GM23338 (cell line): ENCODE measurements at regions not wholly inside any gene's neighbourhood (a gene's known extent, or its start where the extent isn't known, plus 50 kb on each side); places are given as distances from the start of the nearest gene placed in this dataset.

Experiments
- ATAC-seq: fragments of 200-7000 bp; cut with Tn5 transposase; 3 replicates; pipeline ENCODE4 v1.9.1; 2020
- DNase-seq: peaks from one replicate; pipeline ENCODE4 v3.0.0-alpha.2; 2015; ENCODE audit warnings: low spot score
- H2AFZ ChIP-seq: fragments of 200-600 bp; sonication (generic); 2 replicates; pipeline ENCODE4 v1.8.0; 2016; ENCODE audit warnings: antibody characterized with exemption, mild to moderate bottlenecking, moderate library complexity
- H3F3A ChIP-seq: fragments of 200-600 bp; sonication (generic); replicated peaks from 2 replicates; pipeline ENCODE4 v1.8.0; 2017; ENCODE audit warnings: antibody characterized with exemption, mixed run types, low read depth
- H3K27ac ChIP-seq: fragments of 200-600 bp; sonication (generic); 2 replicates; pipeline ENCODE4 v1.6.1; 2016; ENCODE audit warnings: low read depth
- H3K27me3 ChIP-seq: fragments of 200-600 bp; sonication (generic); 2 replicates; pipeline ENCODE4 v1.8.0; 2016; ENCODE audit warnings: mild to moderate bottlenecking, mixed run types, moderate library complexity; ENCODE audit not compliant: insufficient read depth
- H3K36me3 ChIP-seq: fragments of 200-600 bp; sonication (generic); 2 replicates; pipeline ENCODE4 v1.8.0; 2016; ENCODE audit warnings: mild to moderate bottlenecking; ENCODE audit not compliant: insufficient read depth
- H3K4me1 ChIP-seq: fragments of 200-600 bp; sonication (generic); 2 replicates; pipeline ENCODE4 v1.8.0; 2016; ENCODE audit warnings: mild to moderate bottlenecking, moderate library complexity; ENCODE audit not compliant: insufficient read depth
- H3K4me2 ChIP-seq: fragments of 200-600 bp; sonication (generic); 2 replicates; pipeline ENCODE4 v1.7.1; 2017; ENCODE audit warnings: mixed run types
- H3K4me3 ChIP-seq: fragments of 200-600 bp; sonication (generic); 2 replicates; pipeline ENCODE4 v1.6.1; 2016; ENCODE audit warnings: mixed run types
- H3K79me2 ChIP-seq: fragments of 200-600 bp; sonication (generic); replicated peaks from 2 replicates; pipeline ENCODE4 v1.8.0; 2017; ENCODE audit warnings: mild to moderate bottlenecking; ENCODE audit not compliant: insufficient read depth
- H3K9me2 ChIP-seq: fragments of 200-600 bp; sonication (generic); 2 replicates; pipeline ENCODE4 v1.8.0; 2017; ENCODE audit not compliant: insufficient read depth
- H4K20me1 ChIP-seq: fragments of 200-600 bp; sonication (generic); replicated peaks from 2 replicates; pipeline ENCODE4 v1.8.0; 2017; ENCODE audit warnings: mild to moderate bottlenecking; ENCODE audit not compliant: insufficient read depth
- H3K27ac Mint-ChIP-seq: 2 replicates; pipeline ENCODE4 v1.8.0; 2020; ENCODE audit warnings: inconsistent platforms, mild to moderate bottlenecking, moderate library complexity, mixed read lengths
- H3K27me3 Mint-ChIP-seq: 3 replicates; pipeline ENCODE4 v1.8.0; 2022; ENCODE audit warnings: low read depth, mild to moderate bottlenecking, moderate library complexity, mixed read lengths, inconsistent platforms; ENCODE audit not compliant: insufficient read depth, poor library complexity
- H3K36me3 Mint-ChIP-seq: 3 replicates; pipeline ENCODE4 v1.8.0; 2021; ENCODE audit warnings: low read depth, mild to moderate bottlenecking, inconsistent platforms, moderate library complexity, mixed read lengths
- H3K4me1 Mint-ChIP-seq: 3 replicates; pipeline ENCODE4 v1.8.0; 2020; ENCODE audit warnings: mild to moderate bottlenecking, inconsistent platforms, mixed read lengths
- H3K4me3 Mint-ChIP-seq: 3 replicates; pipeline ENCODE4 v1.8.0; 2021; ENCODE audit warnings: moderate library complexity, mild to moderate bottlenecking, inconsistent platforms, mixed read lengths
- H3K9me3 Mint-ChIP-seq: 3 replicates; pipeline ENCODE4 v1.8.0; 2020; ENCODE audit warnings: moderate library complexity, mild to moderate bottlenecking, inconsistent platforms, mixed read lengths
- CTCF ChIP-seq, 2 experiments: fragments of 200-600 bp in 1 of 2; sonication (generic) in 1 of 2; conservative IDR thresholded peaks; 2 replicates each; pipeline versions ENCODE4 v1.5.1 to v1.6.1; 2016 to 2017; ENCODE audit warnings: antibody characterized with exemption in 2 of 2, low read depth in 2 of 2, mild to moderate bottlenecking in 2 of 2, moderate library complexity in 1 of 2
- ETS1 ChIP-seq: IDR thresholded peaks from 2 replicates; pipeline ENCODE4 v1.6.1; 2016; ENCODE audit warnings: antibody characterized with exemption
- EZH2 ChIP-seq: fragments of 200-600 bp; sonication (generic); IDR thresholded peaks from one replicate; pipeline ENCODE4 v1.8.0; 2017; ENCODE audit warnings: antibody characterized with exemption, mild to moderate bottlenecking, low read depth; ENCODE audit not compliant: unreplicated experiment
- POLR2AphosphoS5 ChIP-seq: IDR thresholded peaks from 2 replicates; pipeline ENCODE4 v1.6.1; 2016; ENCODE audit warnings: antibody characterized with exemption, low read depth
- REST ChIP-seq: IDR thresholded peaks from one replicate; pipeline ENCODE4 v1.6.1; 2018; ENCODE audit warnings: antibody characterized with exemption; ENCODE audit not compliant: unreplicated experiment
- ZNF114 ChIP-seq: fragments of 250-450 bp; sonication (Bioruptor Pico); IDR thresholded peaks from 2 replicates; pipeline ENCODE4 v1.5.0; 2020; ENCODE audit warnings: mild to moderate bottlenecking, moderate library complexity
- ZNF462 ChIP-seq: fragments of 250-450 bp; sonication (Bioruptor Pico); IDR thresholded peaks from 2 replicates; pipeline ENCODE4 v1.5.0; 2020; ENCODE audit warnings: mild to moderate bottlenecking, moderate library complexity

GRCh38 chr4:137360761-137361160 lies 171.5 kb downstream of the PCDH18 start:
- ATAC-seq (no peak), DNase-seq (no peak)
- Histone ChIP-seq H3K79me2 (no peaks in the 10 kb centered on the region), H3K36me3 (no peaks in the 10 kb centered on the region), H3K27ac (no peak overlapping the region), H3F3A (no peaks in the 10 kb centered on the region), H3K27me3 (no peaks in the 10 kb centered on the region), H3K4me2 (no peak overlapping the region), H3K4me1 (peaks cover 3% of the 10 kb centered on the region; the same call in 1 of the 2 replicates), H3K9me2 (no peaks in the 10 kb centered on the region), H4K20me1 (no peaks in the 10 kb centered on the region), H3K4me3 (no peak overlapping the region), H2AFZ (no peak overlapping the region)
- Mint-ChIP-seq H3K36me3 (no peaks in the 10 kb centered on the region; the same call in 2 of the 3 replicates), H3K9me3 (peaks cover 3% of the 10 kb centered on the region; the same call in 2 of the 3 replicates), H3K4me3 (no peak overlapping the region), H3K27ac (no peak overlapping the region), H3K4me1 (no peaks in the 10 kb centered on the region), H3K27me3 (no peaks in the 10 kb centered on the region)
- TF ChIP-seq REST (no peak), CTCF (conservative IDR thresholded peaks at IDR 0.05; ENCODE audit: low read depth in 2 of 2) (no peak), ZNF462 (CRISPR knock-in tag) (no peak), POLR2AphosphoS5 (no peak), ZNF114 (no peak), ETS1 (no peak), EZH2 (no peak)
